Keratinocyte (primary cell): ENCODE measurements at regions not wholly inside any gene's neighbourhood (a gene's known extent, or its start where the extent isn't known, plus 50 kb on each side); places are given as distances from the start of the nearest gene placed in this dataset.

ENCODE experiments used
- DNase-seq: peaks from one replicate; pipeline ENCODE4 v3.0.0-alpha.2; 2011; ENCODE audit warnings: low read depth, missing footprints, low spot score
- FAIRE-seq: peaks from 2 replicates; lab custom pipeline; 2011; peaks lifted over from hg19 to GRCh38; lab: Jason Lieb, UNC
- H2AFZ ChIP-seq: 2 replicates; pipeline ENCODE4 v1.6.0; 2012; ENCODE audit warnings: low read length, control low read depth, inconsistent platforms; ENCODE audit not compliant: control insufficient read depth
- H3K27ac ChIP-seq: 2 replicates; pipeline ENCODE4 v1.5.1; 2011; ENCODE audit warnings: low read length; ENCODE audit not compliant: control insufficient read depth, insufficient read depth
- H3K27me3 ChIP-seq: 3 replicates; pipeline ENCODE4 v1.6.0; 2011; ENCODE audit warnings: low read length; ENCODE audit not compliant: control insufficient read depth, insufficient read depth; ENCODE audit errors: extremely low read depth
- H3K36me3 ChIP-seq, 2 experiments: 2 replicates in 1 of 2; 3 replicates in 1 of 2; pipeline ENCODE4 v1.5.1; 2011; ENCODE audit warnings: low read length in 2 of 2, mild to moderate bottlenecking in 1 of 2; ENCODE audit not compliant: control insufficient read depth in 2 of 2, insufficient read depth in 2 of 2; ENCODE audit errors: extremely low read depth in 1 of 2
- H3K4me1 ChIP-seq: 3 replicates; pipeline ENCODE4 v1.5.1; 2011; ENCODE audit warnings: low read length; ENCODE audit not compliant: control insufficient read depth, insufficient read depth; ENCODE audit errors: extremely low read depth
- H3K4me2 ChIP-seq: 3 replicates; pipeline ENCODE4 v1.6.0; 2011; ENCODE audit warnings: low read depth, low read length; ENCODE audit not compliant: control insufficient read depth, insufficient read depth; ENCODE audit errors: extremely low read depth
- H3K4me3 ChIP-seq, 3 experiments: fragments of 200-600 bp in 1 of 3; sonication (generic) in 1 of 3; 2 replicates in 2 of 3; 3 replicates in 1 of 3; pipeline ENCODE4 v1.5.1; 2011 to 2016; ENCODE audit warnings: low read length in 3 of 3, mild to moderate bottlenecking in 3 of 3, control low read depth in 2 of 3, inconsistent platforms in 1 of 3, low read depth in 1 of 3, mixed read lengths in 1 of 3, mixed run types in 1 of 3, moderate library complexity in 1 of 3; ENCODE audit not compliant: control insufficient read depth in 2 of 3, insufficient read depth in 2 of 3; ENCODE audit errors: extremely low read depth in 1 of 3
- H3K79me2 ChIP-seq: 2 replicates; pipeline ENCODE4 v1.6.0; 2012; ENCODE audit warnings: low read length; ENCODE audit not compliant: control insufficient read depth, insufficient read depth
- H3K9ac ChIP-seq: 3 replicates; pipeline ENCODE4 v1.6.0; 2011; ENCODE audit warnings: low read length; ENCODE audit not compliant: control insufficient read depth, insufficient read depth; ENCODE audit errors: extremely low read depth
- H3K9me1 ChIP-seq: 3 replicates; pipeline ENCODE4 v1.6.0; 2011; ENCODE audit warnings: low read length; ENCODE audit not compliant: control insufficient read depth, insufficient read depth; ENCODE audit errors: extremely low read depth
- H3K9me3 ChIP-seq: 2 replicates; pipeline ENCODE4 v1.5.1; 2012; ENCODE audit warnings: low read depth, low read length; ENCODE audit not compliant: control insufficient read depth
- H4K20me1 ChIP-seq: 3 replicates; pipeline ENCODE4 v1.6.0; 2011; ENCODE audit warnings: low read length; ENCODE audit not compliant: control insufficient read depth, insufficient read depth; ENCODE audit errors: extremely low read depth
- EZH2 ChIP-seq: IDR thresholded peaks from one replicate; pipeline ENCODE4 v1.6.1; 2012; ENCODE audit warnings: inconsistent platforms, mild to moderate bottlenecking, low read length, moderate library complexity
- dilution Hi-C: fragments of 300-500 bp; cut with MboI; formaldehyde crosslinking; loops from one replicate; pipeline ENCODE4 v1.7.0; 2020; ENCODE audit warnings: low sequenced_read_pairs; ENCODE audit not compliant: extremely low pct_ligation_motif_present
- TF ChIP-seq, protein P1 (sequence below), 3 experiments: IDR thresholded peaks in 1 of 3; conservative IDR thresholded peaks in 1 of 3; optimal IDR thresholded peaks in 1 of 3; 2 replicates in 2 of 3; 3 replicates in 1 of 3; pipeline versions ENCODE3 to v1.5.1; 2011; ENCODE audit warnings: low read length in 3 of 3, mild to moderate bottlenecking in 3 of 3, moderate library complexity in 2 of 3, control low read depth in 1 of 3, inconsistent platforms in 1 of 3; ENCODE audit not compliant: insufficient read depth in 2 of 3; ENCODE audit errors: extremely low read depth in 1 of 3

DNA sequence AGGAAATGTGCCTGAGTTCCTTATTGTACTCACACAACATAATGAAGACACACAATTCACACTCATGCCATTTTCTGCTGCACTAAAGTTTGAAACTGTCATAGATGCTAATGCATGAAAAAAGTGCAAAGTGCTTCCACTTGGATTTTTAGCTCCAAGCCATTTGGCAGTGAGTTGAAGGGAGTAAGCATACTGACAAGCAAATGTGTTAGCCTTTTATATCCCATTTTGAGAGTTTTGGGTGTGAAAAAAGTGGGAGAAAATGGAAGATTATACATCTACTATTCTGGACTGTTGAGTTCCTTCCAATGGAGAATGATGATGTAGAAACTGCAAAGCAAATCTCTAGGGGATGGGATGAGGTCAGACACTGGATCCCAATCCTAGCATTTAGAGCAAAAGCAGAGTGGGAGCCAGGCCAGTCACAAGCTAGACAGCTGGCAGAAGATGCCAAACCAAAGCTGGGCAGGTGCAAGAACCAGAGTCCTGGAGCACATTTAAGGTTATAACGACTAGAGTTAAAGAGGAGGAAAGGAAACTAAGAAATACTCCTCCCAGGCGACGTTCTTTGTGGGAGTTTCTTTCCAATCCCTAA is 216.8 kb downstream of the FBXO8 start:
- no peaks in the 10 kb centered on the region for H3K79me2 ChIP-seq
- DNase-seq (no peak), FAIRE-seq (no peak)
- no peak overlapping the region for H3K9ac ChIP-seq
- no peaks in the 10 kb centered on the region for H4K20me1 ChIP-seq
- dilution Hi-C loops, result no loop called here
- no peaks in the 10 kb centered on the region for H3K4me1 ChIP-seq
- H3K9me3 ChIP-seq, result no peaks in the 10 kb centered on the region
- TF ChIP-seq, protein P1, sequence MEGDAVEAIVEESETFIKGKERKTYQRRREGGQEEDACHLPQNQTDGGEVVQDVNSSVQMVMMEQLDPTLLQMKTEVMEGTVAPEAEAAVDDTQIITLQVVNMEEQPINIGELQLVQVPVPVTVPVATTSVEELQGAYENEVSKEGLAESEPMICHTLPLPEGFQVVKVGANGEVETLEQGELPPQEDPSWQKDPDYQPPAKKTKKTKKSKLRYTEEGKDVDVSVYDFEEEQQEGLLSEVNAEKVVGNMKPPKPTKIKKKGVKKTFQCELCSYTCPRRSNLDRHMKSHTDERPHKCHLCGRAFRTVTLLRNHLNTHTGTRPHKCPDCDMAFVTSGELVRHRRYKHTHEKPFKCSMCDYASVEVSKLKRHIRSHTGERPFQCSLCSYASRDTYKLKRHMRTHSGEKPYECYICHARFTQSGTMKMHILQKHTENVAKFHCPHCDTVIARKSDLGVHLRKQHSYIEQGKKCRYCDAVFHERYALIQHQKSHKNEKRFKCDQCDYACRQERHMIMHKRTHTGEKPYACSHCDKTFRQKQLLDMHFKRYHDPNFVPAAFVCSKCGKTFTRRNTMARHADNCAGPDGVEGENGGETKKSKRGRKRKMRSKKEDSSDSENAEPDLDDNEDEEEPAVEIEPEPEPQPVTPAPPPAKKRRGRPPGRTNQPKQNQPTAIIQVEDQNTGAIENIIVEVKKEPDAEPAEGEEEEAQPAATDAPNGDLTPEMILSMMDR (optimal IDR thresholded peaks at IDR 0.05 in 1 of 3, IDR thresholded peaks at IDR 0.05 in 1 of 3, conservative IDR thresholded peaks at IDR 0.05 in 1 of 3; ENCODE audit: extremely low read depth in 1 of 3, insufficient read depth in 2 of 3, low read length in 3 of 3), result no peak
- TF ChIP-seq EZH2, result no peak
- no peak overlapping the region for H2AFZ ChIP-seq
- no peaks in the 10 kb centered on the region for H3K27me3 ChIP-seq
- H3K4me3 ChIP-seq, result no peak overlapping the region
- no peaks in the 10 kb centered on the region for H3K36me3 ChIP-seq
- H3K4me2 ChIP-seq, result no peak overlapping the region
- no peaks in the 10 kb centered on the region for H3K9me1 ChIP-seq
- no peak overlapping the region for H3K27ac ChIP-seq

DNA sequence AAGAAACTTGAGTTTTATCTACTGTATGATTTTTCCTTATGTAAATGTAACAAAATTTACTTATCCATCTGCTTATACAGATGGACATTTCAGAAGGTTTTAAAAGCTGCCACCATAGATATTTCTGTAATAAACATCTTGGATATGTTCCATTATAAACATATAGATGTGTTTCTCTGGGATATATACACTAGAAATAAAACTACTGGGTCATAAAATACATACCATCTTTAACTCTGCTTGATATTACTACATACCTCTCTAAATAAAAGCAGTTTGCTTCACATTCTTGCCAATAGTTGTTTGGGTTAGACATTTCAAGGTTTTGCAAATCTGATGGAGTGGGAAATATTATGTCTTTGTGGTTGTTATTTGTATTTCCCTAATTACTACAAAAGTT is 220.6 kb downstream of the FBXO8 start:
- Histone ChIP-seq H3K9me3 (no peaks in the 10 kb centered on the region), H3K79me2 (no peaks in the 10 kb centered on the region), H3K9me1 (no peaks in the 10 kb centered on the region), H3K4me1 (no peaks in the 10 kb centered on the region), H4K20me1 (no peaks in the 10 kb centered on the region), H2AFZ (no peak overlapping the region), H3K9ac (no peak overlapping the region), H3K4me2 (no peak overlapping the region), H3K36me3 (no peaks in the 10 kb centered on the region), H3K27ac (no peak overlapping the region), H3K4me3 (no peak overlapping the region), H3K27me3 (no peaks in the 10 kb centered on the region)
- DNase-seq, result no peak
- no peak for TF ChIP-seq EZH2
- TF ChIP-seq, protein P1 (optimal IDR thresholded peaks at IDR 0.05 in 1 of 3, IDR thresholded peaks at IDR 0.05 in 1 of 3, conservative IDR thresholded peaks at IDR 0.05 in 1 of 3; ENCODE audit: extremely low read depth in 1 of 3, insufficient read depth in 2 of 3, low read length in 3 of 3), result no peak
- dilution Hi-C loops, result no loop called here
- no peak for FAIRE-seq
